ENCODE measurements at regions not wholly inside any gene's neighbourhood (a gene's known extent, or its start where the extent isn't known, plus 50 kb on each side); places are given as distances from the start of the nearest gene placed in this dataset.
"Not testable (repeated sequence)": the region's sequence is repeated elsewhere in the genome, so short reads cannot be mapped to it uniquely, and the experiment has no call there.

DNA sequence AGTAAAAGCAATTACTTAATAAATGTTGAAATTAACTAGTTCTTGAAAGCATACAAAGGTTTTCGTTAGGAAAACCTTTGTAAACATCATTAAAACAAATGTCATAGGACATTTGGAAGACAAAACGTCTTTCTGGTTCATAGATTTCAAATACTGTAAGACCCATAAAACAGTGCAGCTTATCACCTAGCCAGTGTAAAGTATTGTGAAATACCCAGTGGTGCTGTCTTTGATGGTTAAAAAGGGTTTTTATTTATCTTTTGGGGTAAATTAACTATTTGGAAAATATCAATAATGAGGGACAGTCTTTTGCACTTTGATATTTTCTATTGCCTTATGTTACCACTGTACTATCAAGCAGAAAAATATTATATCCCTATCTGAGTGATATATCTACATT, 120.0 kb upstream of the FAM98A start:
- no peak for DNase-seq

- no peak for DNase-seq
Observed at GRCh38 chr2:33712674-33713073, 113.6 kb upstream of the FAM98A start.

DNA sequence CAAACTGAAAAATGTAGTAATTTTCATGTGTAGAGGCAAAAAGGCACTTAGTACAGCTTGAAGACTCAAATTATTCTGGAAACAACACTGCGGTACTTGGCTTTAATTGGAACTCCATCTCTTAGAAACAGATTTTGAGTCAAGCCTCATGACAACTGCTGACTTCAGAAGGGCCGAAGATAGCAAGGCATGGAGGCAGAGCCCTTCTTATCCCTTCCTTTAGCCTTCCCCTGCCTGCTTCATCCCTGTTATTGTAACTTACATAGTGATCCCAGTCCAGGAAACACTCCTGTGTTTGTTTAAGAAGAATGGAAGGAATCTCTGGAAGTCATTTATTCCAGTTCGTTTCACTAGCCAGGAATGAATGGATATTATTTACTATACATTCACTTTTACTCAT, 110.9 kb upstream of the FAM98A start:
- DNase-seq = no peak

GRCh38 chr2:33707312-33707711, 108.2 kb upstream of the FAM98A start:
- DNase-seq = no peak

GRCh38 chr2:33706410-33706809, 107.3 kb upstream of the FAM98A start:
- no peak for DNase-seq

DNA sequence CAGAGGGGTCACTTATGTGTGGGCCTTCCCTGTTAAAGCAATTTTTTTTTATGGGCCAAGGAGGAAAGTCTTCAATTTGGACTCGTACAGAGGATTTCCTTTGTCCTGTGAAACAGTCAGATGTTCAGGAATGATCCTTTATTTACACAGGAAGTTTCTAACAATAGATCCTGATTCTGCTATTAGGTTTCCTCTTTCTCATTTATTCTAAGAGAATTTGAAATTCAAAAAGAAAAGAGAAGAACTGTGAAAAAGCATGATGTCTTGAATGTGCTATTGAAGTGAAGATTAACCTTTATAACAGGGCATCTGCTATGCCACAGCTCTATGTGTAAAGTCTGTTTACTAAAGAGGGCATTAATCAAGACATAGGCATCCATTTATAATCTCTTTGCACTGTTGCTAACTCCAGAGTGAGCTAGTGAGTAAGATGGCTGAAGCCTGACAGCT, 105.3 kb upstream of the FAM98A start:
- DNase-seq = no peak

- no peak for DNase-seq
Observed at GRCh38 chr2:33696234-33696633, 97.1 kb upstream of the FAM98A start.

DNA sequence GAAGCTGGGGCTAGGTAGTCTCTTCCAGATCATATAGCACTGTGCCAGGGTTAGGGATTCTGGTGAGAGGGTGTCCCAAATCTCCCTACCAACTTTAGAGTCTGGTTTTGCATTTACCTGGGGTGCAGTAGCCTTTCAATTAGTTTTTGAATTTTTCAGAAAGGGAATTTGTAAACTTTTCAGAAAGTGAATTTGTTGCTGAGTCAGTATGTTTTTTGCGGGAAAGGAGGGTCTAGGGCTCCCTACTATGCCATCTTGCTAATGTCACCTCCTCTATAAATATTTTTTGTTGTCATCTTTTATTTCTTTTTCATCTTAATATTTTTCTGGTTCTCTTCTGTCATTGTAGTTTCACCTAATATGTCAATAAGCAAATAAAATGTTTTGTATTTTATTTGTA, 95.8 kb upstream of the FAM98A start:
- no peak for DNase-seq

- not testable (repeated sequence) for DNase-seq
Observed at GRCh38 chr2:33690686-33691085, 91.6 kb upstream of the FAM98A start.

DNA sequence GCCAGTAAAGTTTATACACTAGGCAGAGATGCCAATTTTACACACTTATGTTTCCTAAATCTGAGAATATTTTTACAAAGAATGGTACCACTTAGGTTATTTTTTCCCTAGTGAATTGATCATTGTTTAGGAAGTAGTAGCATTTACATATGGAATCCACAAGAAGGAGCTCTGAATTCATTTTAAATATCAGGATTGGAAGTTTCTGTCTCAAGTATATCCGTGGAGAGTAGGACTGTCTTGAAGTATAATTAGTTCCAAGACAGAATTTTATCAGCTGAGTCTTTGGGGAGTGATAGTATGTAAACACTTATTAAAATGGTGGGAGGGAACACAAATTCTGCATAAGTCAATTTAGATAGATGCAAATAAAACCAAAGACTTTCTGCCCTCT, 82.3 kb upstream of the FAM98A start:
- no peak for DNase-seq

- DNase-seq = no peak
Observed at GRCh38 chr2:33680644-33681363, 81.7 kb upstream of the FAM98A start.

- no peak for DNase-seq
Observed at GRCh38 chr2:33678436-33678835, 79.3 kb upstream of the FAM98A start.

DNA sequence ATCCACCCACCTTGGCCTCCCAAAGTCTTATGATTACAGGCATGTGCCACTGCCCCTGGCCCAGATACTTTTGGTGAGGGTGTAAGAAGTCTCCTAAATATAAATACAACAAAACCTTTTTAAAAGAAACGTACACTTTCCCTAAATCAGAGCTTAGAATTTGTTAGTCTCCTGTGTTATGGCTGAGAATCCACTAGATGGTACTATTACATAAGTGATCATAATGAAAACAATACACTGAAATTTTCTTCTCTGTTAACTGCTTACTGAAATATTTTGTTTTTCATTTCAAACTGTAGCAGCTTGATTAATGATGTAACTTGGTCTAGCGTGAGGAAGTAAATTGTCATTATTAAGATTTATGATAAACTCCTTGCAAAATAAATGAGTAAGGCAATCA, 74.8 kb upstream of the FAM98A start:
- DNase-seq = no peak

GRCh38 chr2:33672896-33673295, 73.8 kb upstream of the FAM98A start:
- no peak for DNase-seq

GRCh38 chr2:33672389-33672788, 73.3 kb upstream of the FAM98A start:
- no peak for DNase-seq

DNA sequence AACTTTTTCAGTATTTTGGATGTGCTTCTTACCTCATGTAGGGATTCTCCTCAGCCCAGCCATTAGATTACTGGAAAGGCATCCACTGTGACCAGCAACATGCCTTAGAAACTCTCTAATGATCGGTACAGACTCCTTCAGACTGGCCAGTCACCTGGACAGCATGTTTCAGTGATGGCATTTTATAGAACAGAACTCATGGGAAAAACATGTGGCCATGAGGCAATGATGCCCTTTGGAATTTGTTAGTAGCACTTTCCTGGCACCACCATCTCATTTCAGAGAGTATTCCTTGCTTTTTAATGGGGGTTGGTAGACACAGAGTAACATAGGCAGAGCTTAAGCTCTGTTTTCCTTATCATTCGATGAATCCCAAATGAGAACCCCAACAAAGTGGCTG, 72.1 kb upstream of the FAM98A start:
- no peak for DNase-seq

DNA sequence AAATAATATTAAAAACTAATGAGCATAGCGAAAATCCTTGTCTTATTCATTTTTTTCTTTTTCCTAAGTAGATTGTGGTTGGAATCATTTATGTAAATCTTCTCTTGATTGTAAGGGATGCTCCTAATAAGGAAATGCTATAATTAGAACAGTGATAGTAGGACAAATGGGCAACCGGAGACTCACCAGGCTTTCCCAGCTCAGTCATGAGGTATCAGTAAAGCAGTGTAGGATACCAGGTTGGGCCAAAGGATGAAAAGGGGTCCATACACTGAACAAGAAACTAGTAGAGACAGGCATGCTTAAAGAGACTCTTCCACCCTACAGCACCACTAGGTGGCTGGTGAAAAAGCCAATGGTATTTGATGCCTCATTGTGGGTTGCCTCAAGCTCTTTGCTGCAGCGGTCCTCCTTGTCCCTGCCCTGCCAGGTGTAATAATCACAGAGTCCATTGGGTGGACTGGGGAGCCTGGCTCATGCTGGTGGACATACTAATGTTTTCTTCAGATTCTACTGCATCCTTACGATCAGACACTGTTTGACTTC, 71.4 kb upstream of the FAM98A start:
- DNase-seq = no peak

GRCh38 chr2:33666879-33667278, 67.8 kb upstream of the FAM98A start:
- DNase-seq = no peak

- no peak for DNase-seq
Observed at GRCh38 chr2:33665039-33665438, 65.9 kb upstream of the FAM98A start.

DNA sequence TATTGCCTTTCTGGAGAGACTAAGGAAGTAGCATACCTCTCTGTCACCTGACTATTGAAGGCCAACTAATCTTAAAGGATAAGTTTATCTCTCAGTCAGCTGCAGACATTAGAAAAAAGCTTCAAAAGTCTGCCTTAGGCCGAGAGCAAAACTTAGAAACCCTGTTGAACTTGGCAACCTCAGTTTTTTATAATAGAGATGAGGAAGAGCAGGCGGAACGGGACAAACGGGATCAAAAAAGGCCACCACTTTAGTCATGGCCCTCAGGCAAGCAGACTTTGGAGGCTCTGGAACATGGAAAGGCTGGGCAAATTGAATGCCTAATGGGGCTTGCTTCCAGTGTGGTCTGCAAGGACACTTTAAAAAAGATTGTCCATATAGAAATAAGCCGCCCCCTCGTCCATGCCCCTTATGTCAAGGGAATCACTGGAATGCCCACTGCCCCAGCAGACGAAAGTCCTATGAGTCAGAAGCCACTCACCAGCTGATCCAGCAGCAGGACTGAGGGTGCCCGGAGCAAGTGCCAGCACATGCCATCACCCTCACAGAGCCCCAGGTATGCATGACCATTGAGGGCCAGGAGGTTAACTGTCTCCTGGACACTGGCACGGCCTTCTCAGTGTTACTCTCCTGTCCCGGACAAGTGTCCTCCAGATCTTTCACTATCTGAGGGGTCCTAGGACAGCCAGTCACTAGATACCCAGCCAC, 61.5 kb upstream of the FAM98A start:
- no peak for DNase-seq

DNA sequence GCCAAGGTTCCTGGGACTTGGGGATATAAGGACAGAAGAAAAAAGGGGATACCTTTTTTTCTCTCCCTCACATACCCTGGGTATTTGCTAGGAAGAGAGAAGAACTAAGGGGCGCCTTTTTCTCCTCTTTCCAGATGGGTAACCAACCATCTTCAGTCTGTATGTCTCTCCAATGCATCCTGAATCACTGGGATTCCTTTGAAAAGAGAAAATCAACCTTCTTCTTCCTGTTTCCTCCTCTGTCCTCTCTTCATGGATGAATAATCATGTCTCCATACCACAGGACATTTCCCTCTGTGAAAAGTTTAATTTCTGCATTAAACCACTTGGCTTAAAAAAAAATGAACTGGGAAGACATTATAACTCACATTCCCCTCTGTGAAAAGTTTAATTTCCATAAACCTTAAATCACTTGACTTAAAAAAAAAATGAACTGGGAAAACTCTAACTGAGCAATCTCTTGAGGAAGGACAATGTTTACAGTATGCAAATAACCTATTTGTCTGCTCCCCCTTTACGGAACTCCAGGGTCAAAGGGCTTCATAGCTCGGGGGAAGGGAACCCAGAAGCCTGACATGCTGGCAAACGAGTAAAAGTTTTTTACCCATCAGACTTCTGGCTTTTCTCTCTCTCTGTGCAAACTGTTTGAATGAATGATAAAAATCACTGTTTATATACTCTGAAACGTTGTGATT, 56.7 kb upstream of the FAM98A start:
- DNase-seq = no peak

DNA sequence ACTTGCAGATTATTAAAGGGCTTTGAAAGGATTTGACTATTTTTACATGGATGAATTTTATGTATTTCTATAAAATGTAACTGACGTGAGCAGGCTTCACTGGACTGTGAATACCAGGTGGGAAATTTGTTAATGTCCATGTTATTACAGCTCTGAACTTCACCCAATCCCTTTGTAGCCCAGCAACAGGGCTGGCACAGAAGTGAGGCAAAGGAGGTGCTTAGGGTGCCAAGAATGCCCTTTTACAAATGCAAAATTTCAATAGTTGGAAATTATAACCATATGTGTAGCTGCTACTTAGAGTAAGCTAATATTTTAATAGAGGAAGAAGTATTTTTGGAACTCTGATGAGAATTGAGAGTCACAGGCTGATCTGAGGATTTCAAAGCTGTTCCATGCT, 53.7 kb upstream of the FAM98A start:
- no peak for DNase-seq

DNA sequence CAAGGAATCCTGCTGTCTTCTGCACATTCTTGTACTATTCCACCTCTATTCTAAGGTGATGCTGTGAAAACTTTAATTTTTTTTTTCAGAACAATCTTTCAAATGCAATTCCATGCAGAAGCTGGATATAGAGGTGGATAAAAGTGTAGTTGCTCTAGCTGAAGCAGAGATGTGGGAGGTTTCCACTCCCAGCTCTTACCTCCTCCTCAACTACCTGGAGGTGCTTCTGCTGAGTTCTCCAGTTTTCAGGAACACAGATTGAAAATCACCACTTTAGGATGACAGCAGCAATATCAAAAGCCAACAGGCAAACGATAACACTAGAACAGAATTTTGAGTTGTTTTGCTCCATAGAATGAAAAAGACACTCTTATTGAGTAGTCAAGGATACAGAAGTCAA, 51.1 kb upstream of the FAM98A start:
- no peak for DNase-seq
